HG03045 (cell line): ENCODE measurements at regions not wholly inside any gene's neighbourhood (a gene's known extent, or its start where the extent isn't known, plus 50 kb on each side); places are given as distances from the start of the nearest gene placed in this dataset.

ENCODE experiments used
- ATAC-seq: cut with Tn5 transposase; IDR thresholded peaks from one replicate; pipeline ENCODE4 v1.9.1; 2021; ENCODE audit warnings: mild to moderate bottlenecking, moderate library complexity; ENCODE audit not compliant: unreplicated experiment

- ATAC-seq, result no peak
Observed at GRCh38 chr4:11132478-11132877, 296.2 kb downstream of the HS3ST1 start.

- ATAC-seq, result no peak
Observed at GRCh38 chr4:11131491-11131890, 297.2 kb downstream of the HS3ST1 start.

GRCh38 chr4:11130195-11130970 lies 298.3 kb downstream of the HS3ST1 start:
- no peak for ATAC-seq

GRCh38 chr4:11120435-11120834 lies 308.3 kb downstream of the HS3ST1 start:
- ATAC-seq, result no peak

GRCh38 chr4:11119474-11119873 lies 309.2 kb downstream of the HS3ST1 start:
- no peak for ATAC-seq

- no peak for ATAC-seq
Observed at GRCh38 chr4:11118513-11118912, 310.2 kb downstream of the HS3ST1 start.

- ATAC-seq, result no peak
Observed at GRCh38 chr4:11116940-11117339, 311.8 kb downstream of the HS3ST1 start.

GRCh38 chr4:11111876-11112275 lies 316.8 kb downstream of the HS3ST1 start:
- no peak for ATAC-seq

GRCh38 chr4:11111370-11111769 lies 317.3 kb downstream of the HS3ST1 start:
- ATAC-seq, result no peak

- ATAC-seq, result no peak
Observed at GRCh38 chr4:11106759-11107158, 321.9 kb downstream of the HS3ST1 start.

- ATAC-seq, result no peak
Observed at GRCh38 chr4:11106190-11106589, 322.5 kb downstream of the HS3ST1 start.

- ATAC-seq, result no peak
Observed at GRCh38 chr4:11105715-11106114, 323.0 kb downstream of the HS3ST1 start.

GRCh38 chr4:11098461-11098860 lies 330.2 kb downstream of the HS3ST1 start:
- no peak for ATAC-seq

- no peak for ATAC-seq
Observed at GRCh38 chr4:11097725-11098124, 331.0 kb downstream of the HS3ST1 start.

- ATAC-seq, result no peak
Observed at GRCh38 chr4:11081006-11081405, 347.7 kb downstream of the HS3ST1 start.

- ATAC-seq, result no peak
Observed at GRCh38 chr4:11079171-11079570, 349.5 kb downstream of the HS3ST1 start.

GRCh38 chr4:11074581-11075241 lies 354.0 kb downstream of the HS3ST1 start:
- ATAC-seq, result no peak

- no peak for ATAC-seq
Observed at GRCh38 chr4:11073621-11074051, 355.1 kb downstream of the HS3ST1 start.

- no peak for ATAC-seq
Observed at GRCh38 chr4:11072999-11073398, 355.7 kb downstream of the HS3ST1 start.

GRCh38 chr4:11072463-11072862 lies 356.2 kb downstream of the HS3ST1 start:
- ATAC-seq, result no peak

GRCh38 chr4:11070813-11071212 lies 357.9 kb downstream of the HS3ST1 start:
- ATAC-seq, result no peak

GRCh38 chr4:11069581-11070211 lies 359.0 kb downstream of the HS3ST1 start:
- no peak for ATAC-seq
